ENCODE measurements at regions not wholly inside any gene's neighbourhood (a gene's known extent, or its start where the extent isn't known, plus 50 kb on each side); places are given as distances from the start of the nearest gene placed in this dataset.
A peak's percentile ranks its signal among the peaks of the same experiment; 100 is the strongest.

GRCh38 chr2:187847245-187848208 lies 293.3 kb upstream of the TFPI start:
- DNase-seq: no peak
- intact Hi-C loops (cut with DNase I): no loop called here
- ATAC-seq (ENCODE audit: poor library complexity): no peak

- DNase-seq (no peak), ATAC-seq (ENCODE audit: poor library complexity) (peak; percentile 62)
Measured at GRCh38 chr2:187851955-187852561, 297.8 kb upstream of the TFPI start.

GRCh38 chr2:187853381-187853791 lies 299.2 kb upstream of the TFPI start:
- ATAC-seq (ENCODE audit: poor library complexity) (no peak), DNase-seq (no peak)
- intact Hi-C loops (cut with DNase I): no loop called here

More at GRCh38 chr2:187851955-187852561, 297.8 kb upstream of the TFPI start:
- intact Hi-C loops (cut with DNase I): no loop called here

GRCh38 chr2:187854801-187855200 lies 300.6 kb upstream of the TFPI start:
- intact Hi-C loops (cut with DNase I): no loop called here
- ATAC-seq (ENCODE audit: poor library complexity) (no peak), DNase-seq (no peak)

GRCh38 chr2:187855689-187856088 lies 301.5 kb upstream of the TFPI start:
- no peak for DNase-seq
- no peak for ATAC-seq (ENCODE audit: poor library complexity)
- intact Hi-C loops (cut with DNase I): no loop called here

GRCh38 chr2:187857826-187858225 lies 303.6 kb upstream of the TFPI start:
- ATAC-seq (ENCODE audit: poor library complexity) (no peak), DNase-seq (no peak)
- intact Hi-C loops (cut with DNase I): no loop called here

- DNase-seq (no peak), ATAC-seq (ENCODE audit: poor library complexity) (no peak)
- intact Hi-C loops (cut with DNase I): no loop called here
Measured at GRCh38 chr2:187862715-187863114, 308.5 kb upstream of the TFPI start.

GRCh38 chr2:187865025-187865424 lies 310.8 kb upstream of the TFPI start:
- no peak for ATAC-seq (ENCODE audit: poor library complexity)
- intact Hi-C loops (cut with DNase I): no loop called here
- no peak for DNase-seq

GRCh38 chr2:187867165-187867564 lies 312.9 kb upstream of the TFPI start:
- intact Hi-C loops (cut with DNase I): no loop called here

GRCh38 chr2:187869195-187869594 lies 315.0 kb upstream of the TFPI start:
- no peak for DNase-seq
- intact Hi-C loops (cut with DNase I): no loop called here
- ATAC-seq (ENCODE audit: poor library complexity): no peak

More at GRCh38 chr2:187867165-187867564, 312.9 kb upstream of the TFPI start:
- ATAC-seq (ENCODE audit: poor library complexity) (no peak), DNase-seq (no peak)

GRCh38 chr2:187871506-187871905 lies 317.3 kb upstream of the TFPI start:
- no peak for DNase-seq
- intact Hi-C loops (cut with DNase I): no loop called here
- ATAC-seq (ENCODE audit: poor library complexity): no peak

- intact Hi-C loops (cut with DNase I): no loop called here
- ATAC-seq (ENCODE audit: poor library complexity) (no peak), DNase-seq (no peak)
Measured at GRCh38 chr2:187873132-187873531, 318.9 kb upstream of the TFPI start.

- no peak for ATAC-seq (ENCODE audit: poor library complexity)
- no peak for DNase-seq
- intact Hi-C loops (cut with DNase I): no loop called here
Measured at GRCh38 chr2:187874786-187875185, 320.6 kb upstream of the TFPI start.

GRCh38 chr2:187875261-187876141 lies 321.3 kb upstream of the TFPI start:
- DNase-seq: no peak
- intact Hi-C loops (cut with DNase I): no loop called here
- ATAC-seq (ENCODE audit: poor library complexity): no peak

GRCh38 chr2:187876554-187876953 lies 322.3 kb upstream of the TFPI start:
- no peak for DNase-seq
- intact Hi-C loops (cut with DNase I): no loop called here
- ATAC-seq (ENCODE audit: poor library complexity): no peak

GRCh38 chr2:187877391-187877790 lies 323.2 kb upstream of the TFPI start:
- ATAC-seq (ENCODE audit: poor library complexity) (no peak), DNase-seq (no peak)
- intact Hi-C loops (cut with DNase I): no loop called here

- DNase-seq (no peak), ATAC-seq (ENCODE audit: poor library complexity) (no peak)
- intact Hi-C loops (cut with DNase I): no loop called here
Measured at GRCh38 chr2:187878112-187878511, 323.9 kb upstream of the TFPI start.

GRCh38 chr2:187879491-187879890 lies 325.3 kb upstream of the TFPI start:
- ATAC-seq (ENCODE audit: poor library complexity): no peak
- no peak for DNase-seq
- intact Hi-C loops (cut with DNase I): no loop called here

- no peak for DNase-seq
- no peak for ATAC-seq (ENCODE audit: poor library complexity)
- intact Hi-C loops (cut with DNase I): no loop called here
Measured at GRCh38 chr2:187884003-187884402, 329.8 kb upstream of the TFPI start.
